ENCODE measurements at regions not wholly inside any gene's neighbourhood (a gene's known extent, or its start where the extent isn't known, plus 50 kb on each side); places are given as distances from the start of the nearest gene placed in this dataset.
"Not testable (repeated sequence)": the region's sequence is repeated elsewhere in the genome, so short reads cannot be mapped to it uniquely, and the experiment has no call there.

- Histone ChIP-seq H3K9ac (ENCODE audit: low read depth, low read length, poor library complexity, severe bottlenecking) (no peak overlapping the region), H3F3A (ENCODE audit: low read depth) (no peaks in the 10 kb centered on the region), H3K4me2 (ENCODE audit: low read depth, low read length, poor library complexity, severe bottlenecking) (no peak overlapping the region), H3K9me3 (ENCODE audit: insufficient read depth, low read depth, low read length) (0 out of 2 replicates have a peak, but pooled peaks cover under 1% of the 10 kb centered on the region), H3K36me3 (ENCODE audit: insufficient read depth, low read length) (no peaks in the 10 kb centered on the region), H3K4me1 (ENCODE audit: insufficient read depth, low read length, poor library complexity, severe bottlenecking) (no peaks in the 10 kb centered on the region), H3K4me3 (ENCODE audit: low read length, poor library complexity, severe bottlenecking) (no peak overlapping the region), H3K79me2 (ENCODE audit: insufficient read depth, low read length) (no peaks in the 10 kb centered on the region), H4K20me1 (ENCODE audit: insufficient read depth, low read length, poor library complexity, severe bottlenecking) (no peaks in the 10 kb centered on the region), H3K9me2 (replicated peaks; ENCODE audit: low read depth, low read length) (no peaks in the 10 kb centered on the region), H3K27me3 (ENCODE audit: insufficient read depth, low read length, poor library complexity, severe bottlenecking) (no peaks in the 10 kb centered on the region), H2AFZ (ENCODE audit: low read length) (no peak overlapping the region)
- no peak for TF ChIP-seq EZH2phosphoT487 (IDR thresholded peaks at IDR 0.05; ENCODE audit: borderline replicate concordance)
These were observed 868.4 kb downstream of the KCNMA1 start for GRCh38 chr10:76769161-76769560.

- no peaks in the 10 kb centered on the region for H3K4me1 ChIP-seq (ENCODE audit: insufficient read depth, low read length, poor library complexity, severe bottlenecking)
- H3K9ac ChIP-seq (ENCODE audit: low read depth, low read length, poor library complexity, severe bottlenecking) = no peak overlapping the region
- H3K9me3 ChIP-seq (ENCODE audit: insufficient read depth, low read depth, low read length) = no peaks in the 10 kb centered on the region
- no peaks in the 10 kb centered on the region for H4K20me1 ChIP-seq (ENCODE audit: insufficient read depth, low read length, poor library complexity, severe bottlenecking)
- no peaks in the 10 kb centered on the region for H3K36me3 ChIP-seq (ENCODE audit: insufficient read depth, low read length)
- no peak overlapping the region for H3K4me2 ChIP-seq (ENCODE audit: low read depth, low read length, poor library complexity, severe bottlenecking)
- H3K27me3 ChIP-seq (ENCODE audit: insufficient read depth, low read length, poor library complexity, severe bottlenecking) = no peaks in the 10 kb centered on the region
- H3K4me3 ChIP-seq (ENCODE audit: low read length, poor library complexity, severe bottlenecking) = no peak overlapping the region
- no peaks in the 10 kb centered on the region for H3K9me2 ChIP-seq (replicated peaks; ENCODE audit: low read depth, low read length)
- TF ChIP-seq EZH2phosphoT487 (IDR thresholded peaks at IDR 0.05; ENCODE audit: borderline replicate concordance) (no peak), CTCF (conservative IDR thresholded peaks at IDR 0.05; ENCODE audit: low read length) (no peak)
- H3K79me2 ChIP-seq (ENCODE audit: insufficient read depth, low read length) = no peaks in the 10 kb centered on the region
- no peaks in the 10 kb centered on the region for H3F3A ChIP-seq (ENCODE audit: low read depth)
- H2AFZ ChIP-seq (ENCODE audit: low read length) = no peak overlapping the region
These were observed 870.9 kb downstream of the KCNMA1 start for GRCh38 chr10:76766682-76767081.

- H3K4me2 ChIP-seq (ENCODE audit: low read depth, low read length, poor library complexity, severe bottlenecking); H3K9me3 ChIP-seq (ENCODE audit: insufficient read depth, low read depth, low read length); H3K4me1 ChIP-seq (ENCODE audit: insufficient read depth, low read length, poor library complexity, severe bottlenecking); H3F3A ChIP-seq (ENCODE audit: low read depth); H3K4me3 ChIP-seq (ENCODE audit: low read length, poor library complexity, severe bottlenecking); H3K79me2 ChIP-seq (ENCODE audit: insufficient read depth, low read length); H3K27me3 ChIP-seq (ENCODE audit: insufficient read depth, low read length, poor library complexity, severe bottlenecking); H4K20me1 ChIP-seq (ENCODE audit: insufficient read depth, low read length, poor library complexity, severe bottlenecking); H3K36me3 ChIP-seq (ENCODE audit: insufficient read depth, low read length); H2AFZ ChIP-seq (ENCODE audit: low read length); H3K9me2 ChIP-seq (replicated peaks; ENCODE audit: low read depth, low read length); H3K9ac ChIP-seq (ENCODE audit: low read depth, low read length, poor library complexity, severe bottlenecking): not testable (repeated sequence)
These were observed 872.7 kb downstream of the KCNMA1 start for GRCh38 chr10:76764921-76765320.

GRCh38 chr10:76764177-76764576 is 873.4 kb downstream of the KCNMA1 start:
- no peaks in the 10 kb centered on the region for H3K36me3 ChIP-seq (ENCODE audit: insufficient read depth, low read length)
- H3K79me2 ChIP-seq (ENCODE audit: insufficient read depth, low read length) = no peaks in the 10 kb centered on the region
- no peak overlapping the region for H3K4me2 ChIP-seq (ENCODE audit: low read depth, low read length, poor library complexity, severe bottlenecking)
- H3K27me3 ChIP-seq (ENCODE audit: insufficient read depth, low read length, poor library complexity, severe bottlenecking) = no peaks in the 10 kb centered on the region
- H3F3A ChIP-seq (ENCODE audit: low read depth) = no peaks in the 10 kb centered on the region
- H3K9ac ChIP-seq (ENCODE audit: low read depth, low read length, poor library complexity, severe bottlenecking) = no peak overlapping the region
- no peaks in the 10 kb centered on the region for H3K9me2 ChIP-seq (replicated peaks; ENCODE audit: low read depth, low read length)
- H3K4me3 ChIP-seq (ENCODE audit: low read length, poor library complexity, severe bottlenecking) = no peak overlapping the region
- TF ChIP-seq CTCF (conservative IDR thresholded peaks at IDR 0.05; ENCODE audit: low read length) = no peak
- no peak for TF ChIP-seq EZH2phosphoT487 (IDR thresholded peaks at IDR 0.05; ENCODE audit: borderline replicate concordance)
- H3K9me3 ChIP-seq (ENCODE audit: insufficient read depth, low read depth, low read length) = no peaks in the 10 kb centered on the region
- no peaks in the 10 kb centered on the region for H3K4me1 ChIP-seq (ENCODE audit: insufficient read depth, low read length, poor library complexity, severe bottlenecking)
- no peaks in the 10 kb centered on the region for H4K20me1 ChIP-seq (ENCODE audit: insufficient read depth, low read length, poor library complexity, severe bottlenecking)
- H2AFZ ChIP-seq (ENCODE audit: low read length) = no peak overlapping the region

Data from Loucy (cell line).